GM23338 (cell line): ENCODE measurements at regions not wholly inside any gene's neighbourhood (a gene's known extent, or its start where the extent isn't known, plus 50 kb on each side); places are given as distances from the start of the nearest gene placed in this dataset.

Experiments
- CREB1 ChIP-seq: fragments of 250-450 bp; sonication (Bioruptor Pico); IDR thresholded peaks from 2 replicates; pipeline ENCODE4 v1.5.0; 2020; ENCODE audit warnings: low read depth, mild to moderate bottlenecking, moderate library complexity
- EZH2 ChIP-seq: fragments of 200-600 bp; sonication (generic); IDR thresholded peaks from one replicate; pipeline ENCODE4 v1.8.0; 2017; ENCODE audit warnings: antibody characterized with exemption, mild to moderate bottlenecking, low read depth; ENCODE audit not compliant: unreplicated experiment
- EZH2phosphoT487 ChIP-seq: fragments of 200-600 bp; sonication (generic); IDR thresholded peaks from one replicate; pipeline ENCODE4 v1.8.1; 2018; ENCODE audit warnings: antibody characterized with exemption; ENCODE audit not compliant: unreplicated experiment
- JUNB ChIP-seq: IDR thresholded peaks from one replicate; pipeline ENCODE4 v1.6.1; 2016; ENCODE audit warnings: antibody characterized with exemption; ENCODE audit not compliant: unreplicated experiment
- POLR2AphosphoS5 ChIP-seq: IDR thresholded peaks from 2 replicates; pipeline ENCODE4 v1.6.1; 2016; ENCODE audit warnings: antibody characterized with exemption, low read depth
- ZNF114 ChIP-seq: fragments of 250-450 bp; sonication (Bioruptor Pico); IDR thresholded peaks from 2 replicates; pipeline ENCODE4 v1.5.0; 2020; ENCODE audit warnings: mild to moderate bottlenecking, moderate library complexity
- TF ChIP-seq, protein P1 (sequence below), 2 experiments: fragments of 200-600 bp in 1 of 2; sonication (generic) in 1 of 2; conservative IDR thresholded peaks; 2 replicates each; pipeline versions ENCODE4 v1.5.1 to v1.6.1; 2016 to 2017; ENCODE audit warnings: antibody characterized with exemption in 2 of 2, low read depth in 2 of 2, mild to moderate bottlenecking in 2 of 2, moderate library complexity in 1 of 2
- TF ChIP-seq, protein P2 (sequence below): IDR thresholded peaks from 2 replicates; pipeline ENCODE4 v1.6.1; 2016; ENCODE audit warnings: antibody characterized with exemption
- TF ChIP-seq, protein P3 (sequence below): IDR thresholded peaks from one replicate; pipeline ENCODE4 v1.6.1; 2018; ENCODE audit warnings: antibody characterized with exemption; ENCODE audit not compliant: unreplicated experiment
- TF ChIP-seq, protein P4 (sequence below): fragments of 250-450 bp; sonication (Bioruptor Pico); IDR thresholded peaks from 2 replicates; pipeline ENCODE4 v1.5.0; 2020; ENCODE audit warnings: mild to moderate bottlenecking, moderate library complexity

DNA sequence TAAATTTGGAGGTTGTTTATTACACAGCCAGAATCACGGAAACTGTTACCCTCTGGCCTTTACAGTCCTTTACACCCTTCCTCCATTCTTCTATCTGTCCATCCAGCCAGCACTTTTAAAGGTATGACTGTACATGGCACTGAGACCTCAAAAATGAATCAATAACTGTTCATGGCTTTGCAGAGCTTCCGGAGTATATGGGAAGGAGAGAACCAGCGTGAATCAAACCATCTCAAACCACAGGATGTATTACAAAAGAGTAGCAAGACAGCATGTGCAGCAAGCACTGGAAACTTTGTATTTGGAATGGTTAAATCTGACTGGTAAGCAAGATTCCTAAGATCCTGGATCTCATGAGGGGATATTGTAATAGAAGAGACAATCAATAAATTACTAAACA lies 228.5 kb upstream of the CASK start:
- no peak for TF ChIP-seq POLR2AphosphoS5
- no peak for TF ChIP-seq EZH2phosphoT487
- TF ChIP-seq, protein P1, sequence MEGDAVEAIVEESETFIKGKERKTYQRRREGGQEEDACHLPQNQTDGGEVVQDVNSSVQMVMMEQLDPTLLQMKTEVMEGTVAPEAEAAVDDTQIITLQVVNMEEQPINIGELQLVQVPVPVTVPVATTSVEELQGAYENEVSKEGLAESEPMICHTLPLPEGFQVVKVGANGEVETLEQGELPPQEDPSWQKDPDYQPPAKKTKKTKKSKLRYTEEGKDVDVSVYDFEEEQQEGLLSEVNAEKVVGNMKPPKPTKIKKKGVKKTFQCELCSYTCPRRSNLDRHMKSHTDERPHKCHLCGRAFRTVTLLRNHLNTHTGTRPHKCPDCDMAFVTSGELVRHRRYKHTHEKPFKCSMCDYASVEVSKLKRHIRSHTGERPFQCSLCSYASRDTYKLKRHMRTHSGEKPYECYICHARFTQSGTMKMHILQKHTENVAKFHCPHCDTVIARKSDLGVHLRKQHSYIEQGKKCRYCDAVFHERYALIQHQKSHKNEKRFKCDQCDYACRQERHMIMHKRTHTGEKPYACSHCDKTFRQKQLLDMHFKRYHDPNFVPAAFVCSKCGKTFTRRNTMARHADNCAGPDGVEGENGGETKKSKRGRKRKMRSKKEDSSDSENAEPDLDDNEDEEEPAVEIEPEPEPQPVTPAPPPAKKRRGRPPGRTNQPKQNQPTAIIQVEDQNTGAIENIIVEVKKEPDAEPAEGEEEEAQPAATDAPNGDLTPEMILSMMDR (conservative IDR thresholded peaks at IDR 0.05; ENCODE audit: low read depth in 2 of 2): no peak
- TF ChIP-seq, protein P2, sequence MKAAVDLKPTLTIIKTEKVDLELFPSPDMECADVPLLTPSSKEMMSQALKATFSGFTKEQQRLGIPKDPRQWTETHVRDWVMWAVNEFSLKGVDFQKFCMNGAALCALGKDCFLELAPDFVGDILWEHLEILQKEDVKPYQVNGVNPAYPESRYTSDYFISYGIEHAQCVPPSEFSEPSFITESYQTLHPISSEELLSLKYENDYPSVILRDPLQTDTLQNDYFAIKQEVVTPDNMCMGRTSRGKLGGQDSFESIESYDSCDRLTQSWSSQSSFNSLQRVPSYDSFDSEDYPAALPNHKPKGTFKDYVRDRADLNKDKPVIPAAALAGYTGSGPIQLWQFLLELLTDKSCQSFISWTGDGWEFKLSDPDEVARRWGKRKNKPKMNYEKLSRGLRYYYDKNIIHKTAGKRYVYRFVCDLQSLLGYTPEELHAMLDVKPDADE: no peak
- no peak for TF ChIP-seq EZH2
- TF ChIP-seq, protein P3, sequence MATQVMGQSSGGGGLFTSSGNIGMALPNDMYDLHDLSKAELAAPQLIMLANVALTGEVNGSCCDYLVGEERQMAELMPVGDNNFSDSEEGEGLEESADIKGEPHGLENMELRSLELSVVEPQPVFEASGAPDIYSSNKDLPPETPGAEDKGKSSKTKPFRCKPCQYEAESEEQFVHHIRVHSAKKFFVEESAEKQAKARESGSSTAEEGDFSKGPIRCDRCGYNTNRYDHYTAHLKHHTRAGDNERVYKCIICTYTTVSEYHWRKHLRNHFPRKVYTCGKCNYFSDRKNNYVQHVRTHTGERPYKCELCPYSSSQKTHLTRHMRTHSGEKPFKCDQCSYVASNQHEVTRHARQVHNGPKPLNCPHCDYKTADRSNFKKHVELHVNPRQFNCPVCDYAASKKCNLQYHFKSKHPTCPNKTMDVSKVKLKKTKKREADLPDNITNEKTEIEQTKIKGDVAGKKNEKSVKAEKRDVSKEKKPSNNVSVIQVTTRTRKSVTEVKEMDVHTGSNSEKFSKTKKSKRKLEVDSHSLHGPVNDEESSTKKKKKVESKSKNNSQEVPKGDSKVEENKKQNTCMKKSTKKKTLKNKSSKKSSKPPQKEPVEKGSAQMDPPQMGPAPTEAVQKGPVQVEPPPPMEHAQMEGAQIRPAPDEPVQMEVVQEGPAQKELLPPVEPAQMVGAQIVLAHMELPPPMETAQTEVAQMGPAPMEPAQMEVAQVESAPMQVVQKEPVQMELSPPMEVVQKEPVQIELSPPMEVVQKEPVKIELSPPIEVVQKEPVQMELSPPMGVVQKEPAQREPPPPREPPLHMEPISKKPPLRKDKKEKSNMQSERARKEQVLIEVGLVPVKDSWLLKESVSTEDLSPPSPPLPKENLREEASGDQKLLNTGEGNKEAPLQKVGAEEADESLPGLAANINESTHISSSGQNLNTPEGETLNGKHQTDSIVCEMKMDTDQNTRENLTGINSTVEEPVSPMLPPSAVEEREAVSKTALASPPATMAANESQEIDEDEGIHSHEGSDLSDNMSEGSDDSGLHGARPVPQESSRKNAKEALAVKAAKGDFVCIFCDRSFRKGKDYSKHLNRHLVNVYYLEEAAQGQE: no peak
- no peak for TF ChIP-seq CREB1
- no peak for TF ChIP-seq JUNB
- TF ChIP-seq ZNF114 (CRISPR knock-in tag): no peak
- TF ChIP-seq, protein P4, sequence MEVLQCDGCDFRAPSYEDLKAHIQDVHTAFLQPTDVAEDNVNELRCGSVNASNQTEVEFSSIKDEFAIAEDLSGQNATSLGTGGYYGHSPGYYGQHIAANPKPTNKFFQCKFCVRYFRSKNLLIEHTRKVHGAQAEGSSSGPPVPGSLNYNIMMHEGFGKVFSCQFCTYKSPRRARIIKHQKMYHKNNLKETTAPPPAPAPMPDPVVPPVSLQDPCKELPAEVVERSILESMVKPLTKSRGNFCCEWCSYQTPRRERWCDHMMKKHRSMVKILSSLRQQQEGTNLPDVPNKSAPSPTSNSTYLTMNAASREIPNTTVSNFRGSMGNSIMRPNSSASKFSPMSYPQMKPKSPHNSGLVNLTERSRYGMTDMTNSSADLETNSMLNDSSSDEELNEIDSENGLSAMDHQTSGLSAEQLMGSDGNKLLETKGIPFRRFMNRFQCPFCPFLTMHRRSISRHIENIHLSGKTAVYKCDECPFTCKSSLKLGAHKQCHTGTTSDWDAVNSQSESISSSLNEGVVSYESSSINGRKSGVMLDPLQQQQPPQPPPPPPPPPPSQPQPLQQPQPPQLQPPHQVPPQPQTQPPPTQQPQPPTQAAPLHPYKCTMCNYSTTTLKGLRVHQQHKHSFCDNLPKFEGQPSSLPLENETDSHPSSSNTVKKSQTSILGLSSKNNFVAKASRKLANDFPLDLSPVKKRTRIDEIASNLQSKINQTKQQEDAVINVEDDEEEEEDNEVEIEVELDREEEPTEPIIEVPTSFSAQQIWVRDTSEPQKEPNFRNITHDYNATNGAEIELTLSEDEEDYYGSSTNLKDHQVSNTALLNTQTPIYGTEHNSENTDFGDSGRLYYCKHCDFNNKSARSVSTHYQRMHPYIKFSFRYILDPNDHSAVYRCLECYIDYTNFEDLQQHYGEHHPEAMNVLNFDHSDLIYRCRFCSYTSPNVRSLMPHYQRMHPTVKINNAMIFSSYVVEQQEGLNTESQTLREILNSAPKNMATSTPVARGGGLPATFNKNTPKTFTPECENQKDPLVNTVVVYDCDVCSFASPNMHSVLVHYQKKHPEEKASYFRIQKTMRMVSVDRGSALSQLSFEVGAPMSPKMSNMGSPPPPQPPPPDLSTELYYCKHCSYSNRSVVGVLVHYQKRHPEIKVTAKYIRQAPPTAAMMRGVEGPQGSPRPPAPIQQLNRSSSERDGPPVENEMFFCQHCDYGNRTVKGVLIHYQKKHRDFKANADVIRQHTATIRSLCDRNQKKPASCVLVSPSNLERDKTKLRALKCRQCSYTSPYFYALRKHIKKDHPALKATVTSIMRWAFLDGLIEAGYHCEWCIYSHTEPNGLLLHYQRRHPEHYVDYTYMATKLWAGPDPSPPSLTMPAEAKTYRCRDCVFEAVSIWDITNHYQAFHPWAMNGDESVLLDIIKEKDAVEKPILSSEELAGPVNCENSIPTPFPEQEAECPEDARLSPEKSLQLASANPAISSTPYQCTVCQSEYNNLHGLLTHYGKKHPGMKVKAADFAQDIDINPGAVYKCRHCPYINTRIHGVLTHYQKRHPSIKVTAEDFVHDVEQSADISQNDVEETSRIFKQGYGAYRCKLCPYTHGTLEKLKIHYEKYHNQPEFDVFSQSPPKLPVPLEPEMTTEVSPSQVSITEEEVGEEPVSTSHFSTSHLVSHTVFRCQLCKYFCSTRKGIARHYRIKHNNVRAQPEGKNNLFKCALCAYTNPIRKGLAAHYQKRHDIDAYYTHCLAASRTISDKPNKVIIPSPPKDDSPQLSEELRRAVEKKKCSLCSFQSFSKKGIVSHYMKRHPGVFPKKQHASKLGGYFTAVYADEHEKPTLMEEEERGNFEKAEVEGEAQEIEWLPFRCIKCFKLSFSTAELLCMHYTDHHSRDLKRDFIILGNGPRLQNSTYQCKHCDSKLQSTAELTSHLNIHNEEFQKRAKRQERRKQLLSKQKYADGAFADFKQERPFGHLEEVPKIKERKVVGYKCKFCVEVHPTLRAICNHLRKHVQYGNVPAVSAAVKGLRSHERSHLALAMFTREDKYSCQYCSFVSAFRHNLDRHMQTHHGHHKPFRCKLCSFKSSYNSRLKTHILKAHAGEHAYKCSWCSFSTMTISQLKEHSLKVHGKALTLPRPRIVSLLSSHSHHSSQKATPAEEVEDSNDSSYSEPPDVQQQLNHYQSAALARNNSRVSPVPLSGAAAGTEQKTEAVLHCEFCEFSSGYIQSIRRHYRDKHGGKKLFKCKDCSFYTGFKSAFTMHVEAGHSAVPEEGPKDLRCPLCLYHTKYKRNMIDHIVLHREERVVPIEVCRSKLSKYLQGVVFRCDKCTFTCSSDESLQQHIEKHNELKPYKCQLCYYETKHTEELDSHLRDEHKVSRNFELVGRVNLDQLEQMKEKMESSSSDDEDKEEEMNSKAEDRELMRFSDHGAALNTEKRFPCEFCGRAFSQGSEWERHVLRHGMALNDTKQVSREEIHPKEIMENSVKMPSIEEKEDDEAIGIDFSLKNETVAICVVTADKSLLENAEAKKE: no peak
